ENCODE measurements at regions not wholly inside any gene's neighbourhood (a gene's known extent, or its start where the extent isn't known, plus 50 kb on each side); places are given as distances from the start of the nearest gene placed in this dataset.

- TF ChIP-seq SP1 (IDR thresholded peaks at IDR 0.05) (no peak), SP1 (CRISPR knock-in tag; IDR thresholded peaks at IDR 0.05) (no peak), ETS1 (CRISPR knock-in tag; IDR thresholded peaks at IDR 0.05) (no peak), TEAD2 (CRISPR knock-in tag; IDR thresholded peaks at IDR 0.05) (no peak)
These were observed 308.9 kb upstream of the LRRTM4 start for GRCh38 chr2:77831060-77831459.

All from HepG2 (cell line).